HG02588 (cell line): ENCODE measurements at regions not wholly inside any gene's neighbourhood (a gene's known extent, or its start where the extent isn't known, plus 50 kb on each side); places are given as distances from the start of the nearest gene placed in this dataset.

Source experiments
- ATAC-seq: cut with Tn5 transposase; IDR thresholded peaks from one replicate; pipeline ENCODE4 v1.9.1; 2021; ENCODE audit warnings: mild to moderate bottlenecking, moderate library complexity; ENCODE audit not compliant: unreplicated experiment

GRCh38 chr2:220981926-220982325 lies 590.2 kb downstream of the EPHA4 start:
- ATAC-seq = no peak

DNA sequence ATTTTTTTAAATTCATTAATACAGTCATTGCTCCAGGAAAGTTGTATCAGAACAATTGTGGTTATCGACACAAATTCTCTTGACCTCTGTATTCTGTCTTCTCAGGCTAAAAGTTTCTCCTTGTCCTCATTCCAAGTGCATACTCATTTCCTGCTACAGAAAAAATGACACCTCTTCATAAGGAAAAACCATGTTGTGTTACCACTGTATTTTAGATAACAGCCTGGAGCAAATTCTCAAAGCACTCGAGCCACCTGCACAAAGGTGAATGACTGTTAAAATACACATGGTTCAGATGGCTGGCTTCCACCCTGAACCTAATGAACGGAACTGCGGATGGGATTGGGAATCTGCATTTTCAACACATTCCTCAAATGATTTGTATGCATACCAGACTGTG lies 586.5 kb downstream of the EPHA4 start:
- ATAC-seq = no peak

- no peak for ATAC-seq
Measured at GRCh38 chr2:220987839-220988238, 584.3 kb downstream of the EPHA4 start.

GRCh38 chr2:220991972-220992371 lies 580.1 kb downstream of the EPHA4 start:
- no peak for ATAC-seq

DNA sequence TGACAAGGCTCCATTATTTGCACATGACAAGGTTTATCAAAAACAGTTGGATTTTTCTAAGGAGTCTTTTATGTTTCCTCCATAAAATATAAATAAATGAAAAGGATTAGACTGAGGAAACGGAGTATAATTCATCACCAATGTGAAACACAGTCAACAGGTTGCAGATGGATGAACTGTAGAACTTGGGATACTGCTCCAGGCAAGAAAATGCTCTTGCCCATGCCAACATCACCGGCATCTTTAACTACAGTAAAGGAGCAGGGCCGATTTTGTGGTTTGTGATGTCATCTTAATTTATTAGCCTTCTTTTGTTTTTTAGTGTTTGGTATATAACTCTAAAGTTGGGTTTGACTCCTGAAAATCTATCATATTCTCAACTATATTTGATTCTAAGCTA lies 577.3 kb downstream of the EPHA4 start:
- no peak for ATAC-seq

DNA sequence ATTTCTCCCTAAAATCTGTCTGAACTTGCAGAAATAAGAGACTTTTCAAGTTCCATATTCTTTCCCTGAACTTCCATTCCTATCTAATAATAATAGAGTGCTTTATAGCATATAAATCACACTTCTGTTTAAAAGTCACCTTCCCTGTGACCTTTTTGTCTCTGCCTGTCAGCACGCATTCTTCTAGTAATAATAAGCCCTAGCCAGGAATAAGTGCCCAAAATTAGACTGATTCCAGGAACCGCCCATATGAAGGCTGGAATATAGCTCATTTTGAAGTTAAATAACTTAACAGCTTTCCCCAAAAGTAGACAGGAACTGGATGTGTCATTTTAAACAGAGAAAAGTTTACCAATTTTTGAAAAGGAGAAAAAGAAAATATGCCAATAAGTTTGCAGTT lies 576.5 kb downstream of the EPHA4 start:
- no peak for ATAC-seq

- ATAC-seq = no peak
Measured at GRCh38 chr2:220998156-220998555, 573.9 kb downstream of the EPHA4 start.

- ATAC-seq = no peak
Measured at GRCh38 chr2:220999356-220999755, 572.7 kb downstream of the EPHA4 start.

GRCh38 chr2:221001381-221001801 lies 570.7 kb downstream of the EPHA4 start:
- no peak for ATAC-seq

- ATAC-seq = no peak
Measured at GRCh38 chr2:221002101-221002685, 569.9 kb downstream of the EPHA4 start.

DNA sequence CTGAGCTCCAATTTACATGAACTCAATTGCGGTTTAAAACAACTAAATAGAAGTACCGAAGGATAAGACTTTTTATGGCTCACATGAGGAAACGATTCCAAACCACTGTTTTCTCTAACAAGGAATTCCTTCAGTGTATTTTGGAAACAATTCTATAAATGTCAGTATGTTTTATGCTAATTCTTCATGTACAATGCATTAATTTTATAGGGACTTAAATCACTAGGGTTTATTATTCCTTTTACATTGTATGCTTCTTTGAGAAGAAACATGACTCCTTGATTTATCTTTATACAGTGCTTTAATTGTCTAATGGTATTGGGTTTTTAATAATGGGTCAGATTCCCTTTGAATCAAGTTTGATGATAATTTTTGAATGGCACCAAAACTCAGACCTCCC lies 566.8 kb downstream of the EPHA4 start:
- no peak for ATAC-seq

- no peak for ATAC-seq
Measured at GRCh38 chr2:221006084-221006483, 566.0 kb downstream of the EPHA4 start.

- ATAC-seq = no peak
Measured at GRCh38 chr2:221016551-221016950, 555.6 kb downstream of the EPHA4 start.

- no peak for ATAC-seq
Measured at GRCh38 chr2:221018262-221018661, 553.8 kb downstream of the EPHA4 start.

DNA sequence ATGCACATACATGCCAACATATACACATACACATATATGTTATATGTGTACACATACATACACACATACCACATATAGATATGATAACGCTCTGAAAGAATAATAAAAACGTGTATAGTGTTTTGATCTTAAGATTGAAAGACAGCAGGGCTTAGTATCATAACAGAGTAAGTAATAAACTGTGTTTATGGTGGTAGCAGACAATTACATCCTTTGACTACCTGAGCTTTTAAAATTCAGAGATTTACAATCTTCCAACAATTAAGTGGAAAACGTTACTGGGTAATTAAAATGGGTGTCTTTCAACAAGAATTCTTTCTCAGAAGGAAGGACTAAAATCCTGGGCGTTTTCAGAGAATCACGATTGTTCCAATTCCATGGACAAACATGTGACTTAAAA lies 552.4 kb downstream of the EPHA4 start:
- no peak for ATAC-seq

DNA sequence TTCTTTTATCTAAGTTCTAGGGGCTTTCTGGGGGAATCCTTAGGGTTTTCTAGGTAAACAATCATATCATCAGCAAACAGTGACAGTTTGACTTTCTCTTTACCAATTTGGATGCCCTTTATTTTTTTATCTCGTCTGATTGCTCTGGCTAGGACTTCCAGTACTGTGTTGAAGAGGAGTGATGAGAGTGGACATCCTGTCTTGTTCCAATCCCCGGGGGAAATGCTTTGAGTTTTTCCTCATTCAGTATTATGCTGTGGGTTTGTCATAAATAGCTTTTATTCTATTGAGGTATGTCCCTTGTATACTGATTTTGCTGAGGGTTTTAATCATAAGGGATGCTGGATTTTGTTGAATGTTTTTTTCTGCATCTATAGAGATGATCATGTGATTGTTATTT lies 549.5 kb downstream of the EPHA4 start:
- ATAC-seq = no peak

- ATAC-seq = no peak
Measured at GRCh38 chr2:221025398-221025797, 546.7 kb downstream of the EPHA4 start.

- ATAC-seq = no peak
Measured at GRCh38 chr2:221034026-221034701, 537.9 kb downstream of the EPHA4 start.

DNA sequence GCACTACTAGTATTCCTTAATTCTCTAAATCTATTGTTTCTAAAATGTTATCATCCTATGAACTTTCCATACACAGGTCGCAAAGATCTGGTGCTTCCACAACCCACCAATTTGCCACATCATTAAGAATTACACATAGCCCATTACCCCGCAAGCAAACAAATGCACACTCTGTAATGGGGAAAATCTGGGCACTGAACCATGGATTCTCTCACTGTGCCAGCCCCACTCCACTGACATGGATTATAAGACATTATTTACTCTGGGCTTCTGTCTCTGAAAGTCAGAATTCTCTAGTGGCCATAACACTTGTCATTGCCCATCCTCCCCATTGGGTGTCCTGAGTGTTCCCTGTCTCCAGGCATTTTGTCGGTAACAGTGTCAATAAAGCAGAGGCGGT lies 537.1 kb downstream of the EPHA4 start:
- no peak for ATAC-seq

DNA sequence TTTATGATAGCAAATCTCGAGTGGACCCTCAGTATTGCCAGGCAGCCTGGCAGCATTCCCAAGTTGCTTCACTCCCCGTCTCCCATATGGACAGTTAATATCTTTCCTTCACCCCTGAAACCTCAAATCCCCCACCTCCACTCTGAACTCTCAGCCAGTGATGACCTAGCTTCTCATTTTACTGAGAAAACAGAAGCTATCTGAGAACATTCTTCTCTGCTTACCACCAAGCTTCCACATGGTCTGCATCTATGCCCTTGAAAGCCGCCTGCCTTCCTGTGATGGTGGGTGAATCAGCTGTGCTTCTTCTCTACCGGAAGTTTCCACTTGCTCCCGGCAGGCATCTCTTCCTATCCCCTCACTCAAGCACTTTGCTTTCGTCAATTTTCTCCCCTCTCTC lies 529.2 kb downstream of the EPHA4 start:
- ATAC-seq = no peak

- ATAC-seq = no peak
Measured at GRCh38 chr2:221044781-221045180, 527.3 kb downstream of the EPHA4 start.

DNA sequence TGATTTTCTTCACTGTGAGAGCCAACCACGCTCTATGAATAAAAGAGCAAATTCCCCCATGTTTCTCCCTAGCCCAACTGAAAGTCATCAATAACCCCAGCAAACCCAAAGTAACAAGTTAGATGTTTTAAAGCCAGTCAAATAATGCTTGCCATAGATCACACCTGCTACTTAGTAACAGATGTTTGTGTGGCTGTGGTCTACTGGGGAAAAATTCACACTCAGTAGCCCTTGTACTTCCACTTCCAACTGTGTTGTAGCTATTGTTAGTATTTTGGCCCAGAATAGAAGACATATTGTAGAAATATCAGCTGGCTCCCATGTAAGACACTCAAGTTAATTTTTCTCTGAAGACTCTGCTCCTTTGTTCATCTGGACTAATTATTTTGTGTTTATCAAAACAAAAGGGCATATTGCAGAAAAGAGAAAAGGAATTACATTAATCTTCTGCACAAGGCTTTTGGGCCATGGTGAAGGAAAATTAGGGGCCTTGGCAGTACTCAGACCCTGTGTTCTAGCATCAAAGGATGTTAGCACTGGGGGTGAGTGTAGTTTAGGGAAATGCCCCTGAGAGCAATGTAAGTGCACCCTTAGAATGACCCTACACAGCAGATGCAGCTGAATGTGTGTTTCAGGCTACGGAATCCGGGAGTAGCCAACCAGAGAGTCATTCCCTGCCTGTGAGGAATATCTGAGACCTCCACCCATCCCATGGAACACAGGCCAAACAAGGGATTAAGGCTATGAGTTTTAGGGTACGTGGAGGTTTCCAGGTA lies 521.9 kb downstream of the EPHA4 start:
- peak; percentile 80 for ATAC-seq
